DOHH2 (cell line): ENCODE measurements at regions not wholly inside any gene's neighbourhood (a gene's known extent, or its start where the extent isn't known, plus 50 kb on each side); places are given as distances from the start of the nearest gene placed in this dataset.

Experiments used
- EZH2phosphoT487 ChIP-seq: fragments of 200-600 bp; sonication (generic); IDR thresholded peaks from 2 replicates; pipeline ENCODE4 v1.6.1; 2017; ENCODE audit warnings: borderline replicate concordance, mild to moderate bottlenecking, antibody characterized with exemption, low read length, moderate library complexity, mixed read lengths
- TF ChIP-seq, protein P1 (sequence below): fragments of 200-600 bp; sonication (generic); IDR thresholded peaks from one replicate; pipeline ENCODE4 v1.5.1; 2014; ENCODE audit warnings: antibody characterized with exemption, mild to moderate bottlenecking, low read depth, low read length; ENCODE audit not compliant: poor library complexity, severe bottlenecking

DNA sequence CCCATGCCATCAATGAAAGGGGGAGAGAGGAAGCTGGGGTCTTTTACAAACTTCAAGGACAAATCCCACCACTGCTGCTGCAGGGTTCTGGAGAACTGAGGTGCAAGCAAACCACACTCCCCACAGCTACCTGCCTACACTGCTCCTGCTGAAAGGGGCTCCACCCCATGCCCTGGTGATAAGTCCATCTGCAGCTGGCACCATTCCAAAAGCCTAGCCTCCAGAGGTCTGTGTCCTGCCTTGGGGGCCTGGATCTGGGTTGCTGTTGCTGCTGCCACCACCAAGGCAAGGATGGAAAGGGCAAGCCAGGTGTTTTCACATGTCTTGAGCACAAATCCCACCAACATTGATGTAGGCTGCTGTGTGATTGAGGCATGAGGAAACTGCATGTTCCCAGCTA lies 97.4 kb upstream of the UBE2E3 start:
- TF ChIP-seq, protein P1, sequence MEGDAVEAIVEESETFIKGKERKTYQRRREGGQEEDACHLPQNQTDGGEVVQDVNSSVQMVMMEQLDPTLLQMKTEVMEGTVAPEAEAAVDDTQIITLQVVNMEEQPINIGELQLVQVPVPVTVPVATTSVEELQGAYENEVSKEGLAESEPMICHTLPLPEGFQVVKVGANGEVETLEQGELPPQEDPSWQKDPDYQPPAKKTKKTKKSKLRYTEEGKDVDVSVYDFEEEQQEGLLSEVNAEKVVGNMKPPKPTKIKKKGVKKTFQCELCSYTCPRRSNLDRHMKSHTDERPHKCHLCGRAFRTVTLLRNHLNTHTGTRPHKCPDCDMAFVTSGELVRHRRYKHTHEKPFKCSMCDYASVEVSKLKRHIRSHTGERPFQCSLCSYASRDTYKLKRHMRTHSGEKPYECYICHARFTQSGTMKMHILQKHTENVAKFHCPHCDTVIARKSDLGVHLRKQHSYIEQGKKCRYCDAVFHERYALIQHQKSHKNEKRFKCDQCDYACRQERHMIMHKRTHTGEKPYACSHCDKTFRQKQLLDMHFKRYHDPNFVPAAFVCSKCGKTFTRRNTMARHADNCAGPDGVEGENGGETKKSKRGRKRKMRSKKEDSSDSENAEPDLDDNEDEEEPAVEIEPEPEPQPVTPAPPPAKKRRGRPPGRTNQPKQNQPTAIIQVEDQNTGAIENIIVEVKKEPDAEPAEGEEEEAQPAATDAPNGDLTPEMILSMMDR: no peak
- TF ChIP-seq EZH2phosphoT487: no peak
